GM12864 (cell line): ENCODE measurements at regions not wholly inside any gene's neighbourhood (a gene's known extent, or its start where the extent isn't known, plus 50 kb on each side); places are given as distances from the start of the nearest gene placed in this dataset.

Experiments used
- DNase-seq: peaks from one replicate; pipeline ENCODE4 v3.0.0-alpha.2; 2011; ENCODE audit warnings: low read depth
- H3K4me3 ChIP-seq: 2 replicates; pipeline ENCODE4 v1.5.1; 2011; ENCODE audit warnings: mild to moderate bottlenecking, low read depth, low read length, control low read depth
- TF ChIP-seq, protein P1 (sequence below): IDR thresholded peaks from 2 replicates; pipeline ENCODE4 v1.5.1; 2011; ENCODE audit warnings: low read depth, mild to moderate bottlenecking, moderate library complexity, low read length, control low read depth, inconsistent platforms; ENCODE audit errors: missing control alignments

DNA sequence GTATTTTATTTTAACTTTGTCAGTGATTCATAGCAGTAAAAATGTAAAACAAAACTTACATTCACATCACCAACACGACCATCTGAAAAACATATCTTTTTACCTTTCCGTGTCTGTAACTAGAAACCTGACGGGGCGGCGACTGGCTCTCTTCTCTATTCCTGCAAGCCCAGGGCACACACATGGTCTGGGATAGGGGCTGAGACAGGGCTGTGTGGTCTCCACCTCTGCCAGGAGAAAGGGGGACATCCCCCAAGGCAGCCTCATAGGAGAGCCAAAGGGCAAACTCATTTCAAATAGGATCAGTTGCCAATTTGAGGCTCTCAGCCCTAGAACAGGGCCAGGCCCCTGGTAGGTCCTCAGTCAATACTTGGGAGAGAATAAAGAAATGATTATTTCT is 359.4 kb downstream of the TCERG1L start:
- no peak overlapping the region for H3K4me3 ChIP-seq
- no peak for DNase-seq
- TF ChIP-seq, protein P1, sequence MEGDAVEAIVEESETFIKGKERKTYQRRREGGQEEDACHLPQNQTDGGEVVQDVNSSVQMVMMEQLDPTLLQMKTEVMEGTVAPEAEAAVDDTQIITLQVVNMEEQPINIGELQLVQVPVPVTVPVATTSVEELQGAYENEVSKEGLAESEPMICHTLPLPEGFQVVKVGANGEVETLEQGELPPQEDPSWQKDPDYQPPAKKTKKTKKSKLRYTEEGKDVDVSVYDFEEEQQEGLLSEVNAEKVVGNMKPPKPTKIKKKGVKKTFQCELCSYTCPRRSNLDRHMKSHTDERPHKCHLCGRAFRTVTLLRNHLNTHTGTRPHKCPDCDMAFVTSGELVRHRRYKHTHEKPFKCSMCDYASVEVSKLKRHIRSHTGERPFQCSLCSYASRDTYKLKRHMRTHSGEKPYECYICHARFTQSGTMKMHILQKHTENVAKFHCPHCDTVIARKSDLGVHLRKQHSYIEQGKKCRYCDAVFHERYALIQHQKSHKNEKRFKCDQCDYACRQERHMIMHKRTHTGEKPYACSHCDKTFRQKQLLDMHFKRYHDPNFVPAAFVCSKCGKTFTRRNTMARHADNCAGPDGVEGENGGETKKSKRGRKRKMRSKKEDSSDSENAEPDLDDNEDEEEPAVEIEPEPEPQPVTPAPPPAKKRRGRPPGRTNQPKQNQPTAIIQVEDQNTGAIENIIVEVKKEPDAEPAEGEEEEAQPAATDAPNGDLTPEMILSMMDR, result no peak

DNA sequence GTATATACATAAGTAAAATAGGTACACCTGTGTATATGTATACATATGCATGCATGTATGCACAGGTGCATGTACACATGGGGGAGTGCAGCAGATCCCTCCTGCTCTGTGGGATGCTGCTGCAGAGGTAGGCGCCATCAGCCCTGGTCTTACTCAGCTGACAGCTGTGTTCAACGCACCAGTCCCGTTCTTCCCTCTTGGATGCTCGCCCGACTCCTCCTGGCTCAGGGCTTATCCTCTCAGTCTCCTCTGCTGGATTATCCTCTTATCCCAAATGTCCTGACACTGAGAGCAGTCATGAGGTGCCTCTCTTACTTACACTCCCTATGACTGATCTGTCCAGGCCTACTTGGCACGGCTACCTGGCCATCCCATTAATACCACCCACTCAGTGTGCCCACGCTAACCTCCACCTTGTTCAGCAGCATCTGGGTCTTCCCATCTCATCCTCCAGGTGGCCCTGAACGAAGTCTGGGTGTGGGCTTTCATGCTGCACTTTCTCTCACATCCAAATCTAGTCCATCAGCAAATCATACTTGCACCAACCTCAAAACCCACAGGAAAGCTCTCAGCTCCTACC is 357.1 kb downstream of the TCERG1L start:
- no peak for DNase-seq
- TF ChIP-seq, protein P1, result no peak

DNA sequence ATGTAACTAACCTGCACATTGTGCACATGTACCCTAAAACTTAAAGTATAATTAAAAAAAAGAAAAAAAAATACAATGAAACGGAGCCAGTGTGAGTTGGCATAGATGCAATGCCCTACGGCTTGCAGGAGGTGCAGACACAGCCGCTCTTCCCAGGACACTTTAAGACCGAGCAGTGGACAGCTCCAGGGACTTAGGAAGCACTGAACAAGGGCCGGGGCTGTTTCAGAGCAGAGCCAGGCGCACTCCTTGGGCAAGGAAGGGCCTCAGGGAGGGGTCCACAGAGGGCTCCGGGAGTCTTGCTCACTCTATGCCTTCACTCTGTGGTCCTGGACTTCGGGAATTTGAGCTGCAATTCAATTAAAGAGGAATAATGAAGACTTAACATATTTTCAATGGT is 355.3 kb downstream of the TCERG1L start:
- DNase-seq, result no peak

More for the DNA sequence above, 357.1 kb downstream of the TCERG1L start:
- H3K4me3 ChIP-seq, result no peak overlapping the region

DNA sequence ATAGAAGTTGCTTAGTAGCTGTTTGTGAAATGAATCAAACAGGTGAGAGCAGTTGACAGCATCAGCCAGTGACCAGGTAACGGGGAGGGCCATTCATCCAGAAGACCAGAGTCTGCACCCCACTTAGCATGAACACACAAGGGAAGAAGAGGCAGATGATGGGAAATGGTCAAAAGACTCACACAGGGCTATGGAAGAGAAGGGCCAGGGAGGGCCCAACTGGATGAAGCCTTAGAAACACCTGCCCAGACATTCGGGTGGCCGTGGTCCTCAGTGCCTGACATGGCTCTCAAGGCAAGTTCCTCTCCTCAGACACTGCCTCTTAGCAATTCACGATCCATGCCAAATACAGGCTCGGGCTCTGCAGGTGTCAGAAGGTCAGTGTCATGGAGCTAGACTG is 354.1 kb downstream of the TCERG1L start:
- TF ChIP-seq, protein P1, result no peak

More for the DNA sequence above, 355.3 kb downstream of the TCERG1L start:
- TF ChIP-seq, protein P1, result no peak
- no peak overlapping the region for H3K4me3 ChIP-seq

DNA sequence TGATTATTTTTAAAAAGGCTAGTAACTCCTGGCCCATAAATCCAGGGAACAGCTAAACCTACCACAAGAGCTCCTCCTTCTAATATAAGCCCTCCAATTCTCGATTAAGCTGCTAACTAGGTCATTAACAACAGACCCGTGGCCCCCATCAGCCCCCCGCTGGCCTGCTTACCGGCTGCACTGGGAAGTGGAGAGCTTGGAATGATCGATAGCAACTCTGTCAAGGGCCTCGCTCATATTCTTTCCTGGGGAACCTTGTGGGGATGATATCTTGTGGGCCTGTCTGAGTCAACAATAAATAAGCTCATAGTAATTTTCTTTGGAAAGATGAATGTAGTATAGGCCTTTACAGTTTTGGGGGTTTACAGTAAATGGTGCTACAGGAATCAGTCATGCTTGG is 353.5 kb downstream of the TCERG1L start:
- no peak overlapping the region for H3K4me3 ChIP-seq
- TF ChIP-seq, protein P1, result no peak
- no peak for DNase-seq

More for the DNA sequence above, 354.1 kb downstream of the TCERG1L start:
- H3K4me3 ChIP-seq, result no peak overlapping the region
- DNase-seq, result no peak

DNA sequence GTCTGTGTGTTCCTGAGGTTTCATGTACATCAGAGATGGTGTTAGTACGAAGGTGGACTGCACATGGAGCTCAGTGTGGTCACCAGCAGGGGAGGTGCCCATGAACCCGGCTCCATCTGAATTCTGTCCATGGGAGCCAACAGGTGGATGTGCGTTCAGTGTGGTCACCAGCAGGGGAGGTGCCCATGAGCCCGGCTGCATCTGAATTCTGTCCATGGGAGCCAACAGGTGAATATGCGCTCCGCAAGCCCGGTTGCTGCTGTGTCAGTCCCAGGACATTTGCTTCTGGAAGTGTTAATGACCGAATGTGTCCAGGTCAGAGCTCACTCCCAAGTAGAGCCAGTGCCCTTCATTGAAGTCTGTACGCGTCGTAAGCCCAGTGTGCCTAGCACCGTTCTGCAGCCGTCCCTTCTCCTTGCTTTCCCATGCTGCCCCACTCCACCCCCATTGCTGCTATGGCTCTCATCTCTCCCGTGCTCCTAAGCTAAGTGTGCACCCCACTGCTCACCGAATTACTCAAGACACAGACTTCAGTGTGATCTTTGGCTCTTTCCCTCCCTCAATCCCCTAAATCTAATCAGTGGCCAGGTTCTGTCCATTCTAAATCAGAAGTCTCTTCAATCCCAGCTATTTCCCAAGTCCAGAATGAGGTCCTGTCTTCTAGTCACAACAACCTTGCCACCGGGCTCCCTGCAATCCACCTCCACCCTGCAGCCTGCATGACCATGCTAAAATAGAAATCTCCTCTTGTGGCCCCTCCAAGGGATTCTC is 352.4 kb downstream of the TCERG1L start:
- no peak overlapping the region for H3K4me3 ChIP-seq
- no peak for DNase-seq
- TF ChIP-seq, protein P1, result no peak
